ENCODE measurements at regions not wholly inside any gene's neighbourhood (a gene's known extent, or its start where the extent isn't known, plus 50 kb on each side); places are given as distances from the start of the nearest gene placed in this dataset.

- TF ChIP-seq, protein P1, sequence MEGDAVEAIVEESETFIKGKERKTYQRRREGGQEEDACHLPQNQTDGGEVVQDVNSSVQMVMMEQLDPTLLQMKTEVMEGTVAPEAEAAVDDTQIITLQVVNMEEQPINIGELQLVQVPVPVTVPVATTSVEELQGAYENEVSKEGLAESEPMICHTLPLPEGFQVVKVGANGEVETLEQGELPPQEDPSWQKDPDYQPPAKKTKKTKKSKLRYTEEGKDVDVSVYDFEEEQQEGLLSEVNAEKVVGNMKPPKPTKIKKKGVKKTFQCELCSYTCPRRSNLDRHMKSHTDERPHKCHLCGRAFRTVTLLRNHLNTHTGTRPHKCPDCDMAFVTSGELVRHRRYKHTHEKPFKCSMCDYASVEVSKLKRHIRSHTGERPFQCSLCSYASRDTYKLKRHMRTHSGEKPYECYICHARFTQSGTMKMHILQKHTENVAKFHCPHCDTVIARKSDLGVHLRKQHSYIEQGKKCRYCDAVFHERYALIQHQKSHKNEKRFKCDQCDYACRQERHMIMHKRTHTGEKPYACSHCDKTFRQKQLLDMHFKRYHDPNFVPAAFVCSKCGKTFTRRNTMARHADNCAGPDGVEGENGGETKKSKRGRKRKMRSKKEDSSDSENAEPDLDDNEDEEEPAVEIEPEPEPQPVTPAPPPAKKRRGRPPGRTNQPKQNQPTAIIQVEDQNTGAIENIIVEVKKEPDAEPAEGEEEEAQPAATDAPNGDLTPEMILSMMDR (IDR thresholded peaks at IDR 0.05): no peak
- TF ChIP-seq POLR2A (IDR thresholded peaks at IDR 0.05): no peak
These were observed 229.7 kb downstream of the GBA3 start for GRCh38 chr4:22922426-22922825.
